Epidermal melanocyte (primary cell): ENCODE measurements at regions not wholly inside any gene's neighbourhood (a gene's known extent, or its start where the extent isn't known, plus 50 kb on each side); places are given as distances from the start of the nearest gene placed in this dataset.
"Not testable (repeated sequence)": the region's sequence is repeated elsewhere in the genome, so short reads cannot be mapped to it uniquely, and the experiment has no call there.

Source experiments
- DNase-seq: peaks from one replicate; pipeline ENCODE4 v3.0.0; 2011; ENCODE audit warnings: low spot score; ENCODE audit not compliant: insufficient read length

DNA sequence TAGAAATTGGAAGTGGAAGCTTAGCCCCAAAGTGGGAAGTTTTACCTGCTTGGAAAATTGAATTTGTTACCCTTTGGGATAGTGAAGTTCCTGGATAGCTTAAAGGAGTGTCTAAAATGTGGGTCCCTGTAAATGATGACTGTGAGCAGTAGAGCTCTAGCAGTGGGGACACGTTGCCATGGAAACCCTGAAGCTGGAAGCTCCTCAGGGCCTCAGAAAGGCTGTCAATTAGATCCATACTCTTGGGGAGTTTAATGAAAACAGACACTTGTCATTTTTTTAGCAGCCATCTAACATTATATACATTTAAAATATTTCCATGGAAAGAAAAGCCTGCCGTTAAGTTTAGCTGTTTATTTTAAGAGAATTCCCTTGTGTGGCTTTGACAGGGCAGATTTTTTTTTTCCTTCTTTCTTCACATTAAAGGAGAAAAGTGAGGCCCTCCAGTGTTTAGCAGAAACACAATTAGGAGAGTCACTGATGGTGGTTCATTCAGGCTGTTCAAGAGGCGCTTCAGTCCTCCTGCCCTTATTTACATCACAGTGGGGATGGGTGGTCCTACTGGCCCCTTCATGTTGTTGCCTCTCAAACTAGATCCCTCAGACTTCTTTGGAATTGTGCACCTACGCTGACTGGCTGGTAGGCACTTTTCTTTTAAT lies 518.4 kb downstream of the CCSER2 start:
- no peak for DNase-seq

DNA sequence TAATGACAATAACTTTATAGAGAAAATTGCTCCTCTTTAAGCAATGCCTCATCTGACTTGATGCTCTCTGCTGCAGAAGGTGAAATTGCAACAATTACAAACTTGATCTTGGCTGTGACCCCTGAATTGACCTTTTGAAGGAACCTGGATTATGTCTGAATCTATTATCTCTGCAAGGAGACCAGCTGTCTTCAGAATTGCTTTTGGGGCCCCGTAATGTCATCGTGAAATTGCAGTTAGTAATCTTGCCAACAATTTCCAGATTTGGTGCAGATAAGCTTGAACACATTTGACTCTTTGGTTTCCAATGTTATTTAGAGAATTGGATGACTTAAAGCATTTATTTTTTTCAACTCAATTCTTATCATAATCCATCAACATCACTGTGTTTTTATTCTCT lies 520.6 kb downstream of the CCSER2 start:
- no peak for DNase-seq

DNA sequence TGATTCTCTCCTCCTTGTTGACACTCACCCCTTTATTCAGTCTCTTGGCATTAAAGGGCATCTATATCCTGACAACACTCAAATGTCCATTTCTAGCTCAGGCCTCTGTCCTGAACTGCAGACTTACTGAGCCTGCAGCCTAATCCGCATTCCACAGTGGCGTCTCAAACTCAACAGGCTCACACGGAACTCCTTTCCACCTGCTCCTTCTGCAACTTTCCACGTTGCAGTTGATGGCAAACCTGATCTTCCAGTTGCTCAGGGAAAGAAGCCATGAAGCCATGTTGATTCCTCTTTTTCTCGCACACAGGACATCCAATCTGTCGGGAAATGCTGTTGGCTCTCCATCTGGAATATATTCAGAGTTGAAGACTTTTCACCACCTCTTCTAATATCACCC lies 522.4 kb downstream of the CCSER2 start:
- no peak for DNase-seq

DNA sequence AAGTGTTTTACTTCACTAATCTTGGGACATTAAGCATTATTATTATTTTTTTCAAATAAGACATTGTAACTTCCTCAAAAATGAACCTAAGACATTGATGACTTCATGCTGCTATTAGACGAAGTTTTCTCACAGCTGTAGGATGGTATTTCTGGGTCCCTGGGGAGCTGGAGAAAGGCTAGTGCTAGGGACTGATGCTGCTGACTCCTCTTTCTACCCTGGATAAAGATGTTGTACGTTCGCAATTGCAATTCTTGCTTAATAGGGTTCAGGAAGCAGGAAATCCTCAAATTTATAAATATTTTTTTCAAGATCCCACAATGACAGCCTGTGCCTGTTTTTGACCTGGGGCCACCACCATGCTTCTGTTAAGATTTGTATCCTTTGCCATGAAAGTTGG lies 526.0 kb downstream of the CCSER2 start:
- no peak for DNase-seq

DNA sequence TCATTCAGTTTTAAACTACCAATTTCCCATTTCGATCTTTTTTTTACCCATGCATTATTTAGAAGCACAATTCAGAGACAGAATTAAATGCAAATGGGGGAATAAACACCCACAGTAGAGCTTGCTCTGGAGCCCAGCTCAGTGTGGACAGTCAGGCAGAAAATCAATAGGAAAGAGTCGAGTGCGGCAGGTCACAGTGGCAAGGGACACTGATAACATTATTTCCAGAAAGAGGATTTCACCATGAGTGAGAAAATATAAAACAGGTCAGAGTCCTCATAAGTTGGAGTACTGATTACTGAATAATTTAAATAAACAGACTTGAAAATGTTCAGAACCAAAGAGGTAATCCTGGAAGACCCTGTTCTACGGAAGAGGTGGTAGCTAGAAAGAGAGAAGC lies 532.5 kb downstream of the CCSER2 start:
- DNase-seq = no peak

DNA sequence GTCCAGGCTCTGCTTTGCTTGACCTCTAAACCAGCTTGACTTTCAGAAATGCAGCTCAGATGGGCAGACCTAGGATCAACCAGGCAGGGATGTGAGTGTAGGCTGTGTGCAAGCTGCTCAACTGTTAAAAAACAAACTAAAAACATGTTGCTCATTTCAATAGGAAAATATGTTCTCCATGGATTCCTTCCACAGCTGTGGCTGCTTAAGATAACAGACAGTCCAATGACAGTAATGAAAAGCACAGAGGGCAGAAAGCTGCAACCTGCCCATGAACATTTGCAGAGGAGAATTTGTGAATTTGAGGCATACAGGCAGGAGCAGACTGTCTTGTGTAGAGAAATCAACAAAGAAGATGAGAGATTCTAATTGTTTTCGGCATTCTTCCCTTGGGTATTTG lies 534.2 kb downstream of the CCSER2 start:
- DNase-seq = no peak

DNA sequence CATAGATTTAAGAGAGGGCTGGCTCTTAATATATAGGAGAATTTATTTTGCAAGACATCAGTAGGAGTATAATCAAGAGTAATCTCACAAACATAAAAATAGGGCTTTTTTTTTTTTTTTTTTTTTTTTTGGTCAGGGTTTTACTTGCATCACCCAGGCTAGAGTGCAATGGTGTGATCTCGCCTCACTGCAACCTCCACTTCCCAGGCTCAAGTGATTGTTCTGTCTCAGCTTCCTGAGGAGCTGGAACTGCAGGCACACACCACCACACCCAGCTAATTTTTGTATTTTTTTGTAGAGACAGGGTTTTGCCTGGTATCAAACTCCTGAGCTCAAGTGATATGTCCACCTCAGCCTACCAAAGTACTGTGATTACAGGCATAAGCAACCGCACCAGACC lies 535.3 kb downstream of the CCSER2 start:
- no peak for DNase-seq

DNA sequence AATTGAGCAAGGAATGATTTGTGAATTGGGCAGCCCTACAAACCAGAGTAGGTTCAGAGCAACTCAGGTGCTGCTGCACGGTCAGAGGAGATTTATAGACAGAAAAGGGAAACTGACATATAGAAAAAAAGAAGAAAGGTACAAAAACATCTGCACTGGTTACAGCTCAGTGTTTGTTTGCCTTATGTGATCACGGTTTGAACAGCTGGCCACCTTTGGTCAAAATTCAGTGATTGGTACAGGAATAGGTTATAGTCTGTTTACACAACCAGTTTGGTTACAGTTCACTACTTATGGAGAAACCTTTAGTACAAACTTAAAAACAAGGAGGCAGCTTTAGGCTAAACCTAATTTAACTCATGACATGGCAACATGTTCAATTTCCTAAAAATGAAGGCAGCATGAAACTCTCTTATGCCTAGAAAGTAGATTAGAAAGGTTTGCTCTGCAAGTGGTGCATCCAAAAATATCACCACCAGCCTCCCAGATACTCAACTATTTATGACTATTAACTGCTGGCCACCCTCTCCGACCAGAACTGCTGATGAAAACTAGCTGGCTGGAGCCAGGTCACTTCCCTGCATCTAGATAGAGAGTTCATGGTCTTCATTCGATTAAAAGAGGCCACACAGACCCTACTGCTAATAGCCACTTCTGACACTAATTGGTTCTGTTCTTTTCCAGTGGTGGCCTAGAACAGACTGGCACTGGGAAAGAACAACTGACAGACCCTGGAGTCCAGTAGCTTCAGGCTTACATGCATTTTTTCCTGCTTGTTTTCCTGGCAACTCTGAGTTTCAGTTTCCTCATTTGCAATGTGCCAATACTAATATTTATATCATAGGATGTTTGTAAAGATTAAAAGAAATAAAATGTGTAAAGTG lies 548.0 kb downstream of the CCSER2 start:
- no peak for DNase-seq

DNA sequence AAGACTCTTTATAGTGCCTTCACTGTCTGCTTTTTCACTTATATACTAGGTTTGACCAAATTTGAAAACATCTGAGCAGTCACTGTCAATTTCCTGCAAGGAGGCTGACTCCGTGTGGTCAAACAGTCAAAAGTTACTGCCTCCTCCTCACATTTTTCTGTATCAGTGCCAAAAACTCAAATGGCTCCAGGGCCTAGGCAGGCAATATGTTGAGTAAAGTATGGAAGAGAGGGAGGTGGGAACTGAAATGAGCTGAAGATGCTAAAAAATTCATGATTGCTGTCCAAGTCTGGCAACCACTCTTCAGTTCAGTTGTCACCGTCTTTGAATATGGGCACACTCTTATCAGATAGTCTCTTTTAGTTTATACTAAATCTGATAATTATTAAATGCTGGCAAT lies 551.6 kb downstream of the CCSER2 start:
- DNase-seq = no peak

DNA sequence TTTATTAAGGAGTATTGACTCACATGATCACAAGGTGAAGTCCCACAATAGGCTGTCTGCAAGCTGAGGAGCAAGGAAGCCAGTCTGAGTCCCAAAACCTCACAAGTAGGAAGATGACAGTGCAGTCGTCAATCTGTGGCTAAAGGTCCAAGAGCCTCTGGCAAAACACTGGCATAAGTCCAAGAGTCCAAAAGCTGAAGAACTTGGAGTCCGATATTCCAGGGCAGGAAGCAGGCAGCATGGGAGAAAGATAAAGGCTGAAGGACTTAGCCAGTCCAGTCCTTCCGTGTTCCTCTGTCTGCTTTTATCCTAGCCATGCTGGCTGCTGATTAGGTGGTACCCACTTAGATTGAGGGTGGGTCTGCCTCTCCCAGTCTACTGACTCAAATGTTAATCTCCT lies 553.3 kb downstream of the CCSER2 start:
- DNase-seq = not testable (repeated sequence)

DNA sequence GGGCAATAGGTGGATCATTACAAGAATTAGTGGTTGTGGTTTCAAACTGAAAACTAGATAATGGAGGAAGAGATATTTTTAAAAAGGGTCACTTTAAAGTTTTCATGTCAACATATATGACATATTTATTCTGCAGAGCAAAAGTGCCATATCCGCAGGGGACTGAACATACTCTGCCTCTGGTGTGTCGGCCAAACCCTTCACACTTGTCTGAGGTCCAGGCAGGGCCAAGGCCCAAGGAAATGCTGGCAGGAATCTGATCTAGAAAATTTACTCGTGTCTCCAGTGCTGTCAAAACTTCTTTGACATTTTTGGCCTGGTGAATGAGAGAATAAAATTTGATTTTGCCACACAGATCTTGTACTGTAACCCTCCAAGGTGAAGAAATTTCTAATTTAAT lies 562.3 kb downstream of the CCSER2 start:
- DNase-seq = no peak

DNA sequence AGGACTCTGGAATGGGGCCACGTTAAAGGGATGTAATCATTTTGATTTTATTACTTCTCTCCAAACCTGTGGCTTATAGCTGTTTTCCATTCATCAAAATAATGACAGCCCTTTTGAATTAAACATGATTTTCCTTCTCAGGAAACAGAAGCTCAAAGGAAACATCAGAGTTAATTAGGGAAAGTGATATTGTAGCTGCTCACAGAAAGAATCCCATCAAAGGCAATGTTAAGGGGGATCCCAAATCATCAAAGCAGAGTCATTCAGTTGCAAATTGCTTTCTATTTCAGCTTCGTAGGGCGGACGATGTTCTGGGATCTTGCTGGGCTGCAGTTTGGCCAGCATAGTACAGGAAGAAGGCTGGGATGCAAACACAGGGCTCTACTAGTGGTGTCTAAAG lies 563.2 kb downstream of the CCSER2 start:
- no peak for DNase-seq

DNA sequence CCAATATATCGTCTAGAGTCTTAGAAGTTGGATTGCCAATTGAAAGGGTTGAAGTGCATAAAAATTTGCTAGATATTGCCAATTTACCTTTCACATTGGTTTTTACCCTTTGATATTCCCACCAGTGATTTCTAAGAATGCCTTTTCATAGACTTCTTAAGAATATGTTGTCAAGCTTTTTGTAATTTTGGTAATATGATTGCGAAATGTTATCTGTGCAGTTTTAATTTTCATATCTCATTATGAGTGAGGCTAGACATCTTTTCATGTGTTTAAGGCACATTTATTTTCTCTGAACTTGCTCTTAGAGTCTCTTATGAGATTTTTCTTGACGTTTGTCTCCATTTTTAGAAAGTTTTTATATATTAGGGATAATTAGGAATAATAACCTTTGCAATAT lies 567.2 kb downstream of the CCSER2 start:
- no peak for DNase-seq

DNA sequence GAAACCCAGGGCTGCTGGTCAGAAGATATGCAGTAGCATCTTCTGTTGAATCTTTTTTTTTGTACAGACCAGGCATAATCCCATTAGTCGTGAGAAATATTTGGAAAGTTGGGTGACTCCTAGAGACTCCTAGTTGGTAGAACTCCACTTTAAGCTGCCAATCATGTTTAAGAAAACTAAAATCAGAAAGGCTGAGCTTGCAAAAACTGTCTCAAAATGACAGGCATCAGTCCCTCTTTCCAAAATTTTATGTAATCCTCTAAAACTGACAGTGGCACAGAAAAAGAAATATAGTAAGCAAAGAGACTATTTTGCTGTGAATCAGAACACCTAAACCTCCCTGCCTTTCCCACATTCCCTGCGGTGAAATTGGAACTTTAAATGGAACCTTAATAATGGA lies 568.5 kb downstream of the CCSER2 start:
- no peak for DNase-seq

DNA sequence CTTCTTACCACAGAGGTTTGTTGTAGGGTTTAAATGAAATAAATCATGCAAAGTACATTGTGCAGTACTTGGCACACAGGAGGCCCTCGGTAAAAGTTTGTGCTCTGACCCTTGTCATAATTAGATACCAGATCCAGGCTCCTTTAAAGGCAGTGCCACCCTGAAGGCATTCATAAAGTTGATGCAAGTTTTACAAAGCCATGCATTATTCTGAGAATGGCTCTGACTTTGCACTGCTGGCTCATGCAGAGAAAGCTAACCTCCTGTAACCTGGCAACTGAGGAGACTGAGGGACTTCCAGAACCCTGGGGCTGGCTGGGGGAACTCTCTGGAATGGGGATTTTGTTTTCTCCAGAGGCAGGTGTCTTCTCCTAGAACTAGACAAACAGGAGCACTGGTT lies 570.9 kb downstream of the CCSER2 start:
- no peak for DNase-seq

DNA sequence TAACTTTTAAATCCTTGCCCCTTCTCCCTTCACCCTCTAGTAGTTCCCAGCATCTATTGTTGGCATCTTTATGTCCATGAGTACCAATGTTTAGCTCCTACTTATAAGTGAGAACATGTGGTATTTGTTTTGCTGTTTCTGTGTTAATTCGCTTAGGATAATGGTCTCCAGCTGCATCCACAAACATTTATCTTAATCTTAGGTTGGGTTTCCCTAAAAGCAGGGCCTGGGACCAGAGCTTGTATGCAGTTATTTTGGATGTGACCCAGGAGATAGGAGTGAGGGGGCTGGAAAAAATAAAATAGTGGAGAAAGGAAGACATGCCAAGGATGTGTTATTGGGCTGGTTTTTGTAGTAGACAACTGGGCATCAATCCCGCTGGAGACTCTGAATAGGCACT lies 571.8 kb downstream of the CCSER2 start:
- DNase-seq = no peak

DNA sequence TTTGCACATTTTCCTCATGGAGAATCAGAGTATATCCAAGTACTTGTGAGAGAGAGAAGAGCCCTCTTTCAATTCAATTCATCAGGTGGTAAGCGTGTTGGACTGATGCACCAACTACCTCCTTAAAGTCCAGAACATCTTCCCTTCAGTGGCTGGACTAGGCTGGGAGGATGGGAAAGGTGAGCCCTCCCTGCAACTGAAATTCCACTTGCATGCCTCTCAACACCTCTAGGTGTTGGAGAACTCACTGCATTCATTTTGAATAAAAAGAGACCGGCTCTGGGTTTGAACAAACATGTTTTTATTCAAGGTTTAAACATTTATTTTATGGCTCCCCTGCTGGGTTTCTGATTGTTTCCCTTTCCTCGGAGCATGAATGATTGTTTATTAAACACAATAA lies 573.5 kb downstream of the CCSER2 start:
- no peak for DNase-seq

DNA sequence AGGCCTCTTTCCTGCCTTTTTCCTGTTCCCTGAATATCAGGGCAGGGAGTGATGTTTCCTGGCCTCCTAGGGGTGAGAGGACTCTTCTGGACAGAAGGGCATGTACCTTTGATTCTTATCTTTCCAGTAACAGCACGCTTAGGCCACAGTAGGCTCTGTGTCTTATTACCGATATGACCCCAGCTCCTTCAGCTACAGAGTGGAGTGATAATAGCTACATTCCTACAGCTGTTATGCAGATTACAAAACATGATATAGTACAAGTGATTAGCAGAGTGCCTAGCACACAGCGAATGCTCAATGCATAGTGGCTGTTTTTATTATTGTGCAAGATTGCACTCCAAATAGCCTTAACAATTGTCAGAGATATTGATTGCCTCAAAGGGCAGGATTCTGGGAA lies 574.2 kb downstream of the CCSER2 start:
- DNase-seq = no peak

DNA sequence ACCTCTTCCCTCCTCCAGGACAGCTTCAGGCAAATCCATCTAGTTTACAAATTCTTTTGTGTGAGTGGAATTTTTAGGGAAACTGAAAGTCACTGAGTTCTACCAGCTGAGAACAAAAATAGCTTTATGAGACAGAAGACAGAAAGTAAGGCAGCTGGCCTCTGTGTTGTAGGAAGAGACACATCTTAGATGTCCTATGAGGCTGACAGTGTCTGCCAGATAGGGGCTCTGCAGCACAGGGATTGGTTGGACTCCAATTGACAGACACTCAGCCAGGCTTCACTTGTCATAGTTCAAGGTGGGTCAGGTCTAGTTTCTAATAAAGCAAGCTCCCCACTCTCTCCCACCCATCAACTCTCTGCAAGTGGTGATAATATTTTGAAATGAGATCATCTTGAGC lies 574.9 kb downstream of the CCSER2 start:
- DNase-seq = no peak

DNA sequence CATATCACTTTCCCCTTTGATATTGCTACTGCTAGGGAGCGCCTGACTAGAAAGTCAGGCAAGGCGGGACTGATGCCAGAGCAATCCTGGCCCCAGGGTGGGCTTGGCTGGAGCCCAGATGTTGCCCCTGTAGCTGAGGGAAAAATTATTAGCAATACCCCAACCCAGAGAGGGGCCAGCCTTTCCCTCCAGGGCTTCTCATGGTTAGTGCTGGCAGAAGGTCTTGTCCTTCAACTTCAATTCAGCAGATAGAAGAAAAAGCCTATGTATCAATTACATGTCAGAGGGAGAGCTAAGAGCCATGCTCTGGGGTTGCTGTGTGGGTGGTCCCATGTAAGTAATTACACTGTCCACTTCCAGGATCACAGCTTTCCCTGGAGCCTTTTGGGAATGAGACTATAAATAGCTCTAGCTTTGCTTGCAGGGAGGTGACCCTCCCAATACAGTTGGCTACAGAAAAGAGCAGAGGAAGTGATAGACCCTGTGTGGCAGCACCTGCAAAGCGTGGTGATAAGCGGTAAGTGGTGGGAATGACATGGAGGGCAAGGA lies 579.1 kb downstream of the CCSER2 start:
- no peak for DNase-seq

DNA sequence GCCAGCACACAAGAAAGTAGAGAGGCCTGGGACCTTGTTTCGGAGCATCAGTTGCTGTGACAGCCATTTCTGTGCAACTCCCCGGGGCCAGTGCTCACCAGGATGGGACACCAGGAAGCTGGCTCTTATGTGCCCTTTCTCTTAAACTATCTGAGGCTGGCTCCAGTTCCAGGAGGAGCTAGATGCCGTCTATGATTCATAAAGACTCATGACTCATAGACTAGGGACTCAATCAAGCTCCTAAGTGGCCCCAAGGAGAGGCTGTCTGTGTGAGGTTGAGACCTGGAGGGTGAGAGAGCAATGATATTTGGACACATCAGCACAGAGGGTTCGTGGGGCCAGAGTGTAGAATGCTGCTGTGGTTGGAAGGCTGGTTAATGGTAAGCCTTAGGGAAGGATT lies 580.1 kb downstream of the CCSER2 start:
- no peak for DNase-seq

DNA sequence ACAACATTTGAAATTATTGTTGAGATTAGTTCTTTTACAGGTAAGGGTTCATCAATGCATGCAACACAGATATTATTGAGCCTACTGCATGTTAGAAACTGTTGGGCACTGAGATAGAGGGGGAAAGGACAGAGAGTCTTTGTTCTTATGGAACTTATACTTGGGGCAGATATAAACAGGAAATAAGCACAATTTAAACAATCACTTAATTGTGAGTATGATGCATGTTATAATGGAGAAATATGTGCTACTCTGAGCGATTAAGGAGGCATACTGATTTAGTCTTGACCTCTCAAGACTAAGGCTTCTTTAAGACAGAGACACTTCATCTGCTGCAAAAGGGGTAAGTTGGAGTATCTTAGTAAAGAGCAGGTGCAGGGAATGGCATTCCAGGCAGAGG lies 593.3 kb downstream of the CCSER2 start:
- peak; percentile 37 for DNase-seq

DNA sequence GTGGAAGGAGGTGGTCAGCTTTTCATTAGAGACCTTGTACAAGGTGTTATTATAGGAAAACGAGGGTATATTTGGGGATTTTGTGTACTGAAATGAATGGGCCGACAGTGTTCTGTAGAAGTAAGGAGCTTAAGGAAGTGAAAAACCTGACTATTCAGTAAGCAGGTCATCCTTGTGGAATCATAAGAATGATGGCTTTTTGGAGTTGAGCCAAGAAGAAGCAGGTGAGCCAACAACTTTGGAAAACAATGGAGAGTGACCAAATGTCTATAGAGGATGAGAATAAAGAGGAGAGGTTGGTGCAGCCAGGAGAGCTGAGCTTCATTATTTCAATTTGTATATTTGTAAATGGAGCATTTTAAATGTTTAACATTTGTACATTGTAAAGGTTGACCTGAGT lies 595.7 kb downstream of the CCSER2 start:
- no peak for DNase-seq
